OCI-LY3 (cell line): ENCODE measurements at regions not wholly inside any gene's neighbourhood (a gene's known extent, or its start where the extent isn't known, plus 50 kb on each side); places are given as distances from the start of the nearest gene placed in this dataset.

Experiments
- EZH2phosphoT487 ChIP-seq: fragments of 200-600 bp; shearing (Covaris generic); IDR thresholded peaks from 2 replicates; pipeline ENCODE4 v1.6.1; 2018; ENCODE audit warnings: antibody characterized with exemption, mixed run types, low read depth
- TF ChIP-seq, protein P1 (sequence below): fragments of 200-600, 300-600 bp; sonication (generic); IDR thresholded peaks from 2 replicates; pipeline ENCODE4 v1.5.1; 2014; ENCODE audit warnings: antibody characterized with exemption, low read length, low read depth

DNA sequence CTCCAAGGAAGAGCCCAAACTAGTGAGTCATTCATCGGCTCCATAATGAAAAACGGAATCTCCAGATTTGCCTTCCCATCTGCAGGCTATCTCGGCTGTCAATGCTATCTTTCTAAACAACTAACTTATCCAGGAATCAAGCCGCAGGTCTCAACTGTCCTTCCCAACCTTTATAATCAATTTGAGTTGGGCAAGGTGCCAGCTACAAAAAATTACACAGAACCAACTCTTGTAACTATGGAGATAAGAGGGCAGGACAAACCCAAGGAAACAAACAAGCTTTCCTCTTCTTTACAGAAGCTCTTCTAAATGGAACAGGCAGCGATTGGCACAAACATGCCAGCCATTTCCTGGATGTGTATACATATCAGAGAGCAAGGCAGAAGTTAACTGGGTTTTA, 61.2 kb upstream of the RAI2 start:
- TF ChIP-seq, protein P1, sequence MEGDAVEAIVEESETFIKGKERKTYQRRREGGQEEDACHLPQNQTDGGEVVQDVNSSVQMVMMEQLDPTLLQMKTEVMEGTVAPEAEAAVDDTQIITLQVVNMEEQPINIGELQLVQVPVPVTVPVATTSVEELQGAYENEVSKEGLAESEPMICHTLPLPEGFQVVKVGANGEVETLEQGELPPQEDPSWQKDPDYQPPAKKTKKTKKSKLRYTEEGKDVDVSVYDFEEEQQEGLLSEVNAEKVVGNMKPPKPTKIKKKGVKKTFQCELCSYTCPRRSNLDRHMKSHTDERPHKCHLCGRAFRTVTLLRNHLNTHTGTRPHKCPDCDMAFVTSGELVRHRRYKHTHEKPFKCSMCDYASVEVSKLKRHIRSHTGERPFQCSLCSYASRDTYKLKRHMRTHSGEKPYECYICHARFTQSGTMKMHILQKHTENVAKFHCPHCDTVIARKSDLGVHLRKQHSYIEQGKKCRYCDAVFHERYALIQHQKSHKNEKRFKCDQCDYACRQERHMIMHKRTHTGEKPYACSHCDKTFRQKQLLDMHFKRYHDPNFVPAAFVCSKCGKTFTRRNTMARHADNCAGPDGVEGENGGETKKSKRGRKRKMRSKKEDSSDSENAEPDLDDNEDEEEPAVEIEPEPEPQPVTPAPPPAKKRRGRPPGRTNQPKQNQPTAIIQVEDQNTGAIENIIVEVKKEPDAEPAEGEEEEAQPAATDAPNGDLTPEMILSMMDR: no peak
- no peak for TF ChIP-seq EZH2phosphoT487
